SJSA1 (cell line): ENCODE measurements at regions not wholly inside any gene's neighbourhood (a gene's known extent, or its start where the extent isn't known, plus 50 kb on each side); places are given as distances from the start of the nearest gene placed in this dataset.

Experiments used
- DNase-seq, 2 experiments: peaks; one replicate each; pipeline ENCODE4 v3.0.0-alpha.2; 2015 to 2020; ENCODE audit warnings: low spot score in 2 of 2, low read depth in 1 of 2
- H3K27ac ChIP-seq: fragments of 250-450 bp; sonication (Bioruptor Pico); 2 replicates; pipeline ENCODE4 v1.5.1; 2020; ENCODE audit warnings: mild to moderate bottlenecking, moderate library complexity
- H3K27me3 ChIP-seq: fragments of 250-450 bp; sonication (Bioruptor Pico); replicated peaks from 2 replicates; pipeline ENCODE4 v1.5.1; 2020; ENCODE audit warnings: mild to moderate bottlenecking, moderate library complexity
- H3K36me3 ChIP-seq: fragments of 250-450 bp; sonication (Bioruptor Pico); 2 replicates; pipeline ENCODE4 v1.5.1; 2020; ENCODE audit warnings: mild to moderate bottlenecking
- H3K4me1 ChIP-seq: fragments of 250-450 bp; sonication (Bioruptor Pico); replicated peaks from 2 replicates; pipeline ENCODE4 v1.6.1; 2021; ENCODE audit warnings: mild to moderate bottlenecking
- H3K4me3 ChIP-seq: fragments of 250-450 bp; sonication (Bioruptor Pico); 2 replicates; pipeline ENCODE4 v1.5.1; 2020; ENCODE audit warnings: mild to moderate bottlenecking
- H3K9me3 ChIP-seq: fragments of 250-450 bp; sonication (Bioruptor Pico); replicated peaks from 2 replicates; pipeline ENCODE4 v1.5.1; 2020; ENCODE audit warnings: mild to moderate bottlenecking

DNA sequence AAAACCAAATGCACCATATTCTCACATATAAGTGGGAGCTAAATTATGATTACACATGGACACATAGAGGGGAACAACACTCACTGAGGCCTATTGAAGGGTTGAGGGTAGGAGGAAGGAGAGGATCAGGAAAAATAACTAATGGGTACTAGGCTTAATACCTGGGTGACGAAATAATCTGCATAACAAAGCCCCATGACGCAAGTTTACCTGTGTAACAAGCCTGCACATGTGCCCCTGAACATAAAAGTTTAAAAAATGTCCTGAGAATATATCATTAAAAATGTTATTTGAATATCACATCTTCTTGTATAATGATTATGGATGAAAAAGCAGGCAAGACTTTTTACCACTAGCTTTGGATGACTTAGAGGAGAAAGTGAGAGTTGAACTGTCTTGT, 138.0 kb upstream of the NOVA1 start:
- H3K4me1 ChIP-seq, result no peaks in the 10 kb centered on the region
- no peak overlapping the region for H3K27ac ChIP-seq
- no peak overlapping the region for H3K4me3 ChIP-seq
- DNase-seq, result no peak
- no peaks in the 10 kb centered on the region for H3K9me3 ChIP-seq
- no peaks in the 10 kb centered on the region for H3K36me3 ChIP-seq
- no peaks in the 10 kb centered on the region for H3K27me3 ChIP-seq

DNA sequence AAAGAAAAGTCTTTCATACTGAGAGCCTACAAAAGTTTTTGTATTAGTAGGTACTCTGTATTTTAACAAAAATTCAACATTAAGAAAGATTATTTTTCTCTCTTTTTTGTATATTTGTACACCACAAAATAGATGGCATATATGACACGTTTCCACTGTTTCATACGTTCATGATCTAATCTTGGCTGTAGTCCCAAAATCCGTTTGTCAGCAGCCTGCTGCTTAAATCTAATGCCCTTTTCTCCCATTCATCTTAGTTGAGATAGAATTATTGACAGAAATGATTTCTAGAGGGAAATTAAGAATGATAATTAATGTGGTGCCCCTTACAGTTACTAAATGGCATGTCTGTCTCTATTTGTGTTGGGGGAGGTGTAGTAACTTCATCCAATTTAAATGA, 140.7 kb upstream of the NOVA1 start:
- Histone ChIP-seq H3K4me1 (no peaks in the 10 kb centered on the region), H3K36me3 (no peaks in the 10 kb centered on the region), H3K4me3 (no peak overlapping the region), H3K27ac (no peak overlapping the region), H3K27me3 (no peaks in the 10 kb centered on the region), H3K9me3 (no peaks in the 10 kb centered on the region)
- DNase-seq, result no peak

GRCh38 chr14:26741711-26742212, 143.9 kb upstream of the NOVA1 start:
- no peaks in the 10 kb centered on the region for H3K36me3 ChIP-seq
- H3K27me3 ChIP-seq, result no peaks in the 10 kb centered on the region
- no peaks in the 10 kb centered on the region for H3K4me1 ChIP-seq
- H3K27ac ChIP-seq, result no peak overlapping the region
- no peaks in the 10 kb centered on the region for H3K9me3 ChIP-seq
- H3K4me3 ChIP-seq, result no peak overlapping the region
- DNase-seq, result no peak

DNA sequence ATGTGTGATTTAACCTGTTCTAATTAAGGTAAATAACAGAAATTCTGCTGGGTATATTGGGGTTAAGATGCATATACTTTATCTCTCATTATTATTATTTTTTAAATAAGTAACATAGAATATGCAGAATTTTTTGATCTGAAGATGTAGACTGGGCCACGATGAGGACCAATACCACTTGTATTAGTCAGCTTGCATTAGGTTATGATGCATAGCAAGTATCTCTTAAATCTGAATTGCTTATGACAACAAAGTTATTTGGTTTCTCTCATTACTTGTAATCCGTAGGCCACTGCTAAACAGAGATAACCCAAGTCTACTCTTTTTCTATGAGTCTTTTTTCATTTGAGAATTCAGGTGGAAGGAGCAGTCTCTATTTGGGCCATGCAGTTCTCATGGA, 145.5 kb upstream of the NOVA1 start:
- Histone ChIP-seq H3K36me3 (no peaks in the 10 kb centered on the region), H3K4me1 (no peaks in the 10 kb centered on the region), H3K27me3 (no peaks in the 10 kb centered on the region), H3K27ac (no peak overlapping the region), H3K4me3 (no peak overlapping the region), H3K9me3 (no peaks in the 10 kb centered on the region)
- no peak for DNase-seq

- Histone ChIP-seq H3K4me1 (no peaks in the 10 kb centered on the region), H3K9me3 (no peaks in the 10 kb centered on the region), H3K27me3 (no peaks in the 10 kb centered on the region), H3K36me3 (no peaks in the 10 kb centered on the region), H3K27ac (no peak overlapping the region), H3K4me3 (no peak overlapping the region)
- DNase-seq, result no peak
Measured at GRCh38 chr14:26744903-26745302, 147.1 kb upstream of the NOVA1 start.

GRCh38 chr14:26761532-26761931, 163.7 kb upstream of the NOVA1 start:
- H3K4me3 ChIP-seq, result no peak overlapping the region
- DNase-seq, result no peak
- no peaks in the 10 kb centered on the region for H3K4me1 ChIP-seq
- no peaks in the 10 kb centered on the region for H3K9me3 ChIP-seq
- no peak overlapping the region for H3K27ac ChIP-seq
- H3K36me3 ChIP-seq, result no peaks in the 10 kb centered on the region
- H3K27me3 ChIP-seq, result no peaks in the 10 kb centered on the region

DNA sequence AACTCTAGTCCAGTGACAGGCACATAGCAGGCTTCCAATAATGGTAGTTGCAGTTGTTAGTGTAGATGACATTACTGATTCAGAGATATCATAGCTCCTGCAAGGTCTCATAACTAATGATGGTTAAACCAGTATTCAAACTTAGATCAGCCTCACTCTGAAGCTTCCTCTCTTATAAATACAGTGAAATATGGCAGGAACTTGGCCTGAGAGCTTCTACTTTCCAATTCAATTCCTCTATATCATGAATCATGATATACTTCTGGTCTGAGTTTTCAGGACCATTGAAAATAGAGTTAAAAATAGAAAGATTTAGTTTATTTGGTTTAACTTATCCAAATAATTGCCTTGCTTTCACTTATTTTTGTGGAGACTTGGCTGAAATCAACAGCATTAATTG, 167.5 kb upstream of the NOVA1 start:
- Histone ChIP-seq H3K27me3 (no peaks in the 10 kb centered on the region), H3K27ac (no peak overlapping the region), H3K9me3 (no peaks in the 10 kb centered on the region), H3K4me3 (no peak overlapping the region), H3K36me3 (no peaks in the 10 kb centered on the region), H3K4me1 (no peaks in the 10 kb centered on the region)
- no peak for DNase-seq

- DNase-seq, result no peak
- no peaks in the 10 kb centered on the region for H3K9me3 ChIP-seq
Measured at GRCh38 chr14:26765768-26766520, 168.1 kb upstream of the NOVA1 start.

DNA sequence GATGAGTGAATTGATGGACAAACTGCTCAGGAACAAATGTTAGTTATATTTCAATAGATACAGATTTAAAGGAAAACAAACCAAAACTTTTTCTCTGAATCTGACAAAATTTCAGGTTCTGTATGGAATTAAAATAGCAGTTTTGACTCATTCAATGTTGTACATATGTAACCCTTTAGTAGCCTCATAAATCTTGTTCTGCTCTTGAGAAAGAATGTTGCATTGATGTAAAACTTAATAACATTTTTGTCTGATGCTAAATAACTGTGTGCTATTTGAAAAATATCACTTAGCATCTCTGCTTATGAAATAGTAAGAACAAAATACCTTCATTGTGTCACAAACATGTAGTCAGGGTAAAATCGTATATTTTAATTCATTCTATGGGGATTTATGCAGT, 168.9 kb upstream of the NOVA1 start:
- no peak overlapping the region for H3K4me3 ChIP-seq
- H3K27me3 ChIP-seq, result no peaks in the 10 kb centered on the region
- no peaks in the 10 kb centered on the region for H3K36me3 ChIP-seq
- H3K27ac ChIP-seq, result no peak overlapping the region
- H3K9me3 ChIP-seq, result no peaks in the 10 kb centered on the region
- no peaks in the 10 kb centered on the region for H3K4me1 ChIP-seq
- DNase-seq, result no peak

More at GRCh38 chr14:26765768-26766520, 168.1 kb upstream of the NOVA1 start:
- H3K27ac ChIP-seq, result no peak overlapping the region
- H3K36me3 ChIP-seq, result no peaks in the 10 kb centered on the region
- no peaks in the 10 kb centered on the region for H3K4me1 ChIP-seq
- H3K4me3 ChIP-seq, result no peak overlapping the region
- H3K27me3 ChIP-seq, result no peaks in the 10 kb centered on the region

DNA sequence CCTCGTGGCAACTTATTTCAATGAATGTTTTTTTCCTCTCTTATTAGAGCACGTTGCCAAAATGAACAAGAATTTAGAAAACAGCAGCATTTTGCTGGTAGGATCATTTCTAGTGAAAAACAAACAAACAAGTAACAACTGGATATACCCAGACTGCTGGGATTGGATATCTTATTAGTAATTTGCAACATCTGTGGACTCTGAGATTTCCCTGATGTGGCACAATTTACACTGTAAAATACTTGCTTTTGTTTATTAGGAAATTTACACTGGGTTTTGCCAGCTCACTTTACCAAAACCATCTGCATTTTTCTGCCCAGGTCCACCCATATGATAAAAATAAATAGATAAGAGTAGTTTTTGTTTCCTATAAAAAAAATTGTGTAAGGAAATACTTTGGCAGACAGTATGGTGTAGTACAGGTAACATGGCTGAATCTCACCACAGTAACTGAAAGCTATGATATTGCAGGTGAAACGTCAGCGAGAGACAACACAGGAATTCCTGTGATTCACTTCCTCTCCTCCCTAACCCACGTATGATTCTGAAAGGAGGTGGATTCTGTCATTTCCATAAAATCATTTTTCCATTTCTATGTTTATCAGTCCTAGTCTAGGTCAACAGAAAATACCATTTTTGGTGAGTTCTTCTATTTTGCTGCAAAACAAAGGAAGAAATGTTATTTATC, 176.2 kb upstream of the NOVA1 start:
- Histone ChIP-seq H3K4me3 (no peak overlapping the region), H3K27ac (no peak overlapping the region), H3K4me1 (peaks cover 11% of the 10 kb centered on the region), H3K9me3 (no peaks in the 10 kb centered on the region), H3K27me3 (no peaks in the 10 kb centered on the region), H3K36me3 (no peaks in the 10 kb centered on the region)
- no peak for DNase-seq

GRCh38 chr14:26775765-26776563, 178.1 kb upstream of the NOVA1 start:
- DNase-seq, result peak in 1 of 2 experiments; percentile 18
- Histone ChIP-seq H3K9me3 (no peaks in the 10 kb centered on the region), H3K4me3 (peak overlapping the region; percentile 13; the same call in 1 of the 2 replicates), H3K27me3 (no peaks in the 10 kb centered on the region), H3K36me3 (no peaks in the 10 kb centered on the region), H3K27ac (peak overlapping the region; percentile 32; the same call in 1 of the 2 replicates), H3K4me1 (peaks cover 11% of the 10 kb centered on the region)

- no peaks in the 10 kb centered on the region for H3K9me3 ChIP-seq
- DNase-seq, result no peak
- H3K36me3 ChIP-seq, result no peaks in the 10 kb centered on the region
- no peak overlapping the region for H3K27ac ChIP-seq
- no peaks in the 10 kb centered on the region for H3K27me3 ChIP-seq
- no peaks in the 10 kb centered on the region for H3K4me1 ChIP-seq
- H3K4me3 ChIP-seq, result no peak overlapping the region
Measured at GRCh38 chr14:26791117-26791806, 193.4 kb upstream of the NOVA1 start.

GRCh38 chr14:26794731-26795130, 196.9 kb upstream of the NOVA1 start:
- H3K4me3 ChIP-seq, result no peak overlapping the region
- no peaks in the 10 kb centered on the region for H3K36me3 ChIP-seq
- H3K4me1 ChIP-seq, result no peaks in the 10 kb centered on the region
- no peaks in the 10 kb centered on the region for H3K27me3 ChIP-seq
- no peaks in the 10 kb centered on the region for H3K9me3 ChIP-seq
- no peak for DNase-seq
- no peak overlapping the region for H3K27ac ChIP-seq
